Stimulated activated CD4-positive, alpha-beta T cell treated with anti-CD3 and anti-CD28 coated beads, TNF-alpha, amount 100 ng/mL, for 48 hours (primary cell): ENCODE measurements at regions not wholly inside any gene's neighbourhood (a gene's known extent, or its start where the extent isn't known, plus 50 kb on each side); places are given as distances from the start of the nearest gene placed in this dataset.
"Not testable (repeated sequence)": the region's sequence is repeated elsewhere in the genome, so short reads cannot be mapped to it uniquely, and the experiment has no call there.

Source experiments
- DNase-seq, 3 donors: peaks; one replicate each; pipeline ENCODE4 v3.0.0-alpha.2; 2020; ENCODE audit warnings: low read depth in 3 of 3

GRCh38 chr4:9604031-9604892 is 160.0 kb downstream of the DEFB131A start:
- peak; percentile 6 to 34 (median 15) for DNase-seq

DNA sequence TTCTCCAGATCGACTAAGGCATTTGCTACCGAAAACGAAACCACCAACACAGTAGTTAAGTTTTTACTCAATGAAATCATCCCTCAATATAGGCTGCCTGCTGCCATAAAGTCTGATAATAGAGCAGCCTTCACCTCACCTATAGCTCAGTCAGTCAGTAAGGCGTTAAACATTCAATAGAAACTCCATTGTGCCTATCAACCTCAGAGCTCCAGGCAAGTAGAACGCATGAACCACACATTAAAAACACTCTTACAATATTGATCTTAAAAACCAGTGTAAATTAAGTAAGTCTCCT is 160.6 kb downstream of the DEFB131A start:
- not testable (repeated sequence) for DNase-seq

DNA sequence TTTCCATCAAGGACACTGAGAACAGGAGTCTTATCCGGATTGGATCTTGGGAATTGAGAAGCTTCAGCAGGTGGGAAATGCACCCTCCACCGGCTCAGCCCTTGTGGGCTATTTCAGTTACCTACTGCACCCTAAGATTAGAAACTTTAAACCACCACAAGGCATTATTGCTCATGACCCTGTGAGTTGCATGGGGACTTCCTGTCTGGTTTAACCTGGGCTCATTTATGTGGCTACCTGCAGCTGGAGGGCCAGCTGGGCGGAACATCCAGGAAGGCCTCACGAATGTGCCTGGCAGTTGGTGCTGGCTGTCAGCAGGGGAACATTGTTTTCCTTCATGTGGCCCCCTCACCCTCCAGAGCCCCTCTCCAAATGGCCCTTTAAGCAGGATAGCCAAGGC is 164.1 kb downstream of the DEFB131A start:
- DNase-seq: no peak

GRCh38 chr4:9610321-9610720 is 166.1 kb downstream of the DEFB131A start:
- not testable (repeated sequence) for DNase-seq

DNA sequence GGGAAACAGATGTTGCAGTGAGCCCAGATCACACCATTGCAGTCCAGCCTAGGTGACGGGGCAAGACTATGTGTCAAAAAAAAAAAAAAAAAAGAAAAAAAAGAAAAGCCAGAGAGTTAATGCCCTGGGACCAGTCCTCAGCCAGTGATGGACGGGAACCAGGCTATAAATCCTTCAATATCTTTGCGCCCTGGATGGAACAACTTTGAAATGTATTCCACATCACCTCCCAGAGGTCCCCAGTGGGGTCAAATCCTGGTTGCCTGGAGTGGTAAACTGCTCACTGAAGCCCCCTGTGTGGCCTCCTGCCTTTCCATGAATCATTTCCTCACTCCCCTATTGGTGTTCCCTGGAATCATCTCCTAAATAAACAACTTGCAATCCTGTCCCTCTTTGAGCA is 166.9 kb downstream of the DEFB131A start:
- no peak for DNase-seq

GRCh38 chr4:9636411-9636810 is 145.0 kb upstream of the DRD5 start:
- DNase-seq: not testable (repeated sequence)

DNA sequence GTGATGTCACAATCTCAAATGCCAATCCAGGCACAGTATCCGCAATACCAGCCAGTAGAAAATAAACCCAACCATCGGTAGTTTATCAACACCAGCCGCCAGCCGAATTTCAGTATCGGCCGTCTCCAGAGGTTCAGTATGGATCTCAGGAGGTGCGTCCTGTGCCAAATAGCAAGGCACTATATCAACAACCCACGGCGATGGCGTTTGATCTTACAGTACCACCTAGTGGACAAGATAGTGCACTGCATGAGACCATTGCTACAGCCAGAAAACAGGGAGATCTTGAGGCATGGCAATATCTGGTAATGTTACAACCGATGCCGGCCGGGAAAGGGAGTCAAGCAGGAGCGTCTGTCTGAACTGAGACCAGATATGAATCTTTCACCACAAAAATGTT is 121.8 kb upstream of the DRD5 start:
- peak in 1 of 3 donors; percentile 0 for DNase-seq

DNA sequence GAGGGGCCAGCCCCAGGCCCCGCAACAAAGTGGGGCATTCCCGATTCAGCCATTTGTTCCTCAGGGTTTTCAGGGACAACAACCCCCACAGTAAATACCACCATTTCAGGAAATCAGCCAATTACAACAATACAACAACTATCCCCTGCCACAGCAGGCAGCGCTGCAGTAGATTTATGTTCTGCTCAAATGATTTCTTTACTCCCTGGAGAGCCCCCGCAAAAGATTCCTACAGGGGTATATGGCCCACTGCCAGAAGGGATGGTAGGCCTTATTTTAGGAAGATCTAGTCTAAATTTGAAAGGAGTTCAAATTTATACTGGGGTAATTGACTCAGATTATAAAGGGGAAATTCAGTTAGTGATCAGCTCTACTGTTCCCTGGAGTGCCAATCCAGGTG is 120.5 kb upstream of the DRD5 start:
- DNase-seq: not testable (repeated sequence)

DNA sequence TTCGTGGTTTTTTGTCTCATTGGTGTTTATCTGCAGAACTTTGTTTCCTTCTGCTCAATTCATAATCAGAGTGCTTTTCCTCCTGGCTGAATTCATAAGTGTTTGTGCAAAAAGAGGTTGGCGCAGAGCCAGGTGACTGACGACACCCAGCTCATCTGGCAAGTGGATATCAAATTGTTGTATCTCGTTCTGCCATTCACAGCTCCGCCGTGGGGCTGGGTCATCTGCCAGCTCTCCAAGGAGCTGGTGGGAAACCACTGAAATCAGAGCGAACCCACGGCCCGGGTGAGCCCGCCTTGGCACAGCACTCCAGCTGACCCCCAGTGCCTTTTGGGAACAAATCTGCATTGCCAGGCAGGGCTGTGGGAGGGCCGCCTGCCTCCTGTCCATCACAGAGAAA is 110.7 kb upstream of the DRD5 start:
- DNase-seq: not testable (repeated sequence)

DNA sequence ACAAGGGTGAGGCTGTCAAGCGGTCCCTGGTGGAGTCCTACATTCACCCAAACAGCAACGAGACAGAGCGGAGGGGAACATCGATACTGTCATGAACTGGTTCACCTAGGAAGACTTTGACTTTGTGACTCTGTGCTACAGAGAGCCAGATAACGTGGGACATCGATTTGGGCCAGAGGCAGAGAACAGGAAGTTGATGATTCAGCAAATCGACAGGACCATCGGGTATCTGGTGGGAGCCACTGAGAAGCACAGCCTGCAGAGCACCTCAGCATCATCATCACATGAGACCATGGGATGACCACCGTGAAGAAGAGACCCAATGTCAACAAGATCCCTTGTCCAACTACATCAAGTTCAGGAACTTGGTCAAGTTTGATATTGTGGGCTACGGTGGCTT is 104.1 kb upstream of the DRD5 start:
- DNase-seq: not testable (repeated sequence)

DNA sequence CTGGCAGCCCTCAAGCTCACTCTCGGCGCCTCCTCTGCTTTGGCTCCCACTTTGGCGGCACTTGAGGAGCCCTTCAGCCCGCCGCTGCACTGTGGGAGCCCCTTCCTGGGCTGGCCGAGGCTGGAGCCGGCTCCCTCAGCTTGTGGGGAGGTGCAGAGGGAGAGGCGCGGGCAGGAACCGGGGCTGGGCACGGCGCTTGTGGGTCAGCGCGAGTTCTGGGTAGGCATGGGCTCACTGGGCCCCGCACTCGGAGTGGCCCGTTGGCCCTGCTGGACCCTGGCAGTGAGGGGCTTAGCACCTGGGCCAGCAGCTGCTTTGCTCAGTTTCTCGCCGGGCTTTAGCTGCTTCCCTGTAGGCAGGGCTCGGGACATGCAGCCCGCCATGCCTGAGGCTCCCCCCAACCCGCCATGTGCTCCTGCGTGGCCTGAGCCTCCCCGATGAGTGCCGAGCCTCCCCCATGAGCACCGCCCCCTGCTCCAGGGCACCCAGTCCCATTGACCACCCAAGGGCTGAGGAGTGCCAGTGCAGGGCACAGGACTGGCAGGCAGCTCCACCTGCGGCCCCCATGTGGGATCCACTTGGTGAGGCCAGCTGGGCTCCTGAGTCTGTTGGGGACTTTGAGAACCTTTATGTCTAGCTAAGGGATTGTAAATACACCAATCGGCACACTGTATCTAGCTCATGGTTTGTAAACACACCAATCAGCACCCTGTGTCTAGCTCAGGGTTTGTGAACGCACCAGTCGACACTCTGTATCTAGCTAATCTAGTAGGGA is 101.5 kb upstream of the DRD5 start:
- DNase-seq: no peak

GRCh38 chr4:9683174-9683573 is 98.3 kb upstream of the DRD5 start:
- not testable (repeated sequence) for DNase-seq

DNA sequence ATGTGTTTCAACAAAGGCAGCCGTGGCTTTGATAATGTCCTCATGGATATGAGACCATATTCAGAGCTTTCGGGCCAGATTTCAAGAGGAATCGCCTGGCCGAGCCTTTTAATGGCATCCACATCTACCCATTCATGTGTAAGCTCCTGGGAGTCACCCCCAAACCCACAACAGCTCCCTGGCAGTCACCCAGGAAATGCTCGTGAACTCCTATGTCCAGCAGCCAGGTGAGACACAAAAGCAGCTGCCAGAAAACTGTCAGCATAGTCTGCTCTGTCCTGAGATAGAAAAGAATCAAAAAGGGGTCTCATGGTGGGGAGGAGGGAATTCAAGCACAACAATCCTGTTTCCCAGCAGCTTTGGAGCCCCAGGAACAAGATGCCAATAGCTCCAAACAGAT is 96.4 kb upstream of the DRD5 start:
- not testable (repeated sequence) for DNase-seq

DNA sequence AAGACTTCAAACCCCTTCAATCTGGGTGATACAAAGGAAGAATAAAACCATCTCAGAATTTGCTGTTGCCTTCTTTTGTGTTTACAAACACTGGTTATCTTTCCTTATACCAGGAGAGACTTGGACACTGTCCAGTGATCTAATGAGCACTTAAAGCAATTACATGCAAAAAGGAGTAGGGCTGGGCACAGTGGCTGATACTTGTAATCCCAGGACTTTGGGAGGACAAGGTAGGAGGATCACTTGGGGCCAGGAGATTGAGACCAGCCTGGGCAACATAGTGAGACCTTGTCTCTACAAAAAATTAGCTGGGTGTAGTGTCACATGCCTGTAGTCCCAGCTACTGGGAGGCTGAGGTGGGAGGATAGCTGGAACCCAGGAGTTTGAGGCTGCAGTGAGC is 95.7 kb upstream of the DRD5 start:
- DNase-seq: no peak

DNA sequence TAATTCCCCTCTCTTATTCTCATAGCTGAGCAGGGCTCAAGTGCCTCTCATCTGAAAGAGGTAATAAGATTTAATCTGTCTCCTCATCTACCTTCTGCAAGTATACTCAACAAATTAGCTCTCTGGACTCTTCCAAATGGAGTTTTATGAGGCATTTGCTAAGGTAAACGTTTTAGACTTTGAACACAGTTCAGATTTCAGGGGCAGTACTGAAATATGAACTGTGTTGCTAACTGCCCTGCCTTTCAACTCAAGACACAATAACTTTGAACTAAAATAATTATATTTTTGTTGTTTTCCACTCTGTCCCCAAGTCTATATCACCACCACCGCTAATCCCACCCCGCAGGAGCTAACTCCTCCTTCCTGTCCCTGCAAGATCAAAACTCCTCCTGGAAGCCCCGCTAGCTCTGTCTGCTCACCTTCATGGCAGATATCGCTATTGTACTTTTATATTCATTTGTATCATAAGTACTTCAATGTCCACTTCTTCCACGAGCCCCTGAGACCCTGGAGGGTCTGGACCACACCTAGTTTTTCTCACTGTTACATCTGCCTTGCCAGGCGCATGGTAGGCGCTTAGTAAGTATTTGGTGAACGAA is 90.7 kb upstream of the DRD5 start:
- not testable (repeated sequence) for DNase-seq

DNA sequence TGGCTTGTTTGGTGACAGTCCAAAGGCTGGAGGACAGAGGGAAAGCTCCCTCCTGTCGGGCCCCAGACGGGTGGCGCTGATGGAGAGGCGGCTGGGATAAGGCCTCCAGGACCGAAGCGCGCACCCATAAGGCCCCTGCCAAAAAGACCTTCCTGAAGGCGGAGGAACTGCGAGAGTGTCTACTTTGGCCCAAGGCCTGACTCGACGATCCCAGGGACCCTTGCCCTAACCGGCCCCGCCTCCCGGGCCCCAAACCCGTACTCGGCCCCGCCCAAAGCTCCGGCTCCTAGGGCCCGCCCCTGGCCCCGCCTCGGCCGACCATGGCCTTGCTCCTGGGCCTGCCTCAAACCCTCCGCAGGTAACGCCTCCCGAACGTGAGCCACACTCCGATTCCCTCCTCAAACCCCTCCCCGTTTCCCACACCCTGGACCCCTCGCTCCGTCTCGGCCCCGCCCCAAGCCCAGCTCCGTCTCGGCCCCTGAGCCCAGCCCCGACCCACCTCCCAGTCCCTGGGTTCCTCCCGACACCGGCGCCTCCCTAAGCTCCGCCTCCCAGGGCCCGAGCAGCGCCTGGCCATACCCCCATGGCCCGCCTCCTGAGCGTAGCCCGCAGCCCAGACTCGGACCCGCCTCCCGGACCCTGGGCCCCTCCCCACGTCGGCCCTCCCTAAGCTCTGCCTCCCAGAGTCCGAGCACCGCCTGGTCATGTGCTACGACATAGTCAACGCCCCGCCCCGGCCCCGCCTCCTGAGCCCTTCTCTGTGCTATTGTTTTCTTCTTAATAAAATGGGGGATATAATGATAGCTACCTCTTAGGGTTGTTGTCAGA is 90.0 kb upstream of the DRD5 start:
- peak; percentile 73 to 88 (median 84) for DNase-seq

GRCh38 chr4:9692791-9693491 is 88.5 kb upstream of the DRD5 start:
- DNase-seq: not testable (repeated sequence)

DNA sequence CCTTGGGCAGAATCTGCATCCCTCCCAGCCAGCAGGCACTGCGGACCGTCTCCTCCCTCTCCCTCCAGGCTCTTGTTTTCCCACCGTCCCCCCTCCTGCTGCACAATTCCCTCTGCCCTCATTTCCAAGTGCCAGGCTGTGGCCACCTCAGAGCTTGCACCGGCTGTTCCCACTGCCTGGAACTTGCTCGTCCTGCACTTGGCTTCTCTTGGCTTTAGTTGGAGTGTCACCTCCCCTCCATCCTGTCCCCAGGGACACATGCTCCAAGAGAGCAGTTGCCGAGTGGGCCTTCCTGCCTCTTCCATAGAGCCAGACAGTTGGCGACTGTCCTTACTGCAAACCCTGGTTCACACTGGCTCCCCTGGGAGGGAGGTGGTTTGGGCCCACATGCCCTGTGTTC is 87.0 kb upstream of the DRD5 start:
- not testable (repeated sequence) for DNase-seq

GRCh38 chr4:9695994-9696393 is 85.4 kb upstream of the DRD5 start:
- peak in 1 of 3 donors; percentile 8 for DNase-seq

- not testable (repeated sequence) for DNase-seq
Observed at GRCh38 chr4:9696561-9696960, 84.9 kb upstream of the DRD5 start.

- not testable (repeated sequence) for DNase-seq
Observed at GRCh38 chr4:9702019-9702418, 79.4 kb upstream of the DRD5 start.
